ENCODE measurements at regions not wholly inside any gene's neighbourhood (a gene's known extent, or its start where the extent isn't known, plus 50 kb on each side); places are given as distances from the start of the nearest gene placed in this dataset.

DNA sequence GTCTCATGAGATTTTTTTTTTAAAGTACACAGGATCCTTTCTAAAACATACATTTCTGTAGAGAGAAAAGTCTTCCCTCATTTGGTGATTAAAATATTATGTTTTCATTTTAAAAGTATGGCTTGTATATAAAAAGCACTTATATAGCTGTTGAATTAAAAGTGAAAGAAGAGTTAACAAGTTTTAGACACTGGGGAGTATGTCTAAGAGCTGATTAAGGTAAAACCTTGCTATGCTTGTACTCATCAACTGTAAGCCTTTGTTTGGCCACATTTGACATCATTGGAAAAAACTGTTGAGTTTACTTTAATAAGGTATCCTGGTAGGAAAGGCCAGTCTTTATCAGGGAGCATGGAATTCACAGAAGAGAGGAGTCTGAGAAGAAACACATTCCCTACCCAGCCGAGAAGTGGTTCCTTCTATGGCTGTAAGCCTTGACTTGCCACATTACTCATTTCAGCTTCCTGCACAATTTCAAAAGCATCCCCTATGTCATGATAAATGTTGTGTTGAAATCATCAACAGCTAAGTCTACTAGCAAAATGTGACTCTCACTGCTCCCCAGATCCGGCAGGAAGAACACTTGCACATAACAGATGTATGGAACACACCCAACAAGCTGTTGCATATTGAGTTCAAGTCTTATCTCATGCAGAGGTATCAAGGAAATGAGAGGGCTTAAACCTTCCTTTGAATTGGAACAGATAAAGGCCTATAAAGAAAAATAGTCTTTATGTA is 171.8 kb upstream of the CDK1 start:
- DNase-seq (ENCODE audit: low read depth): peak; percentile 18
- H3K4me3 ChIP-seq (ENCODE audit: low read depth, low read length): no peak overlapping the region
- TF ChIP-seq MYC (IDR thresholded peaks at IDR 0.05; ENCODE audit: low read depth, low read length) (no peak), POLR2A (IDR thresholded peaks at IDR 0.05; ENCODE audit: extremely low read depth, insufficient read length) (no peak)
- TF ChIP-seq, protein P1, sequence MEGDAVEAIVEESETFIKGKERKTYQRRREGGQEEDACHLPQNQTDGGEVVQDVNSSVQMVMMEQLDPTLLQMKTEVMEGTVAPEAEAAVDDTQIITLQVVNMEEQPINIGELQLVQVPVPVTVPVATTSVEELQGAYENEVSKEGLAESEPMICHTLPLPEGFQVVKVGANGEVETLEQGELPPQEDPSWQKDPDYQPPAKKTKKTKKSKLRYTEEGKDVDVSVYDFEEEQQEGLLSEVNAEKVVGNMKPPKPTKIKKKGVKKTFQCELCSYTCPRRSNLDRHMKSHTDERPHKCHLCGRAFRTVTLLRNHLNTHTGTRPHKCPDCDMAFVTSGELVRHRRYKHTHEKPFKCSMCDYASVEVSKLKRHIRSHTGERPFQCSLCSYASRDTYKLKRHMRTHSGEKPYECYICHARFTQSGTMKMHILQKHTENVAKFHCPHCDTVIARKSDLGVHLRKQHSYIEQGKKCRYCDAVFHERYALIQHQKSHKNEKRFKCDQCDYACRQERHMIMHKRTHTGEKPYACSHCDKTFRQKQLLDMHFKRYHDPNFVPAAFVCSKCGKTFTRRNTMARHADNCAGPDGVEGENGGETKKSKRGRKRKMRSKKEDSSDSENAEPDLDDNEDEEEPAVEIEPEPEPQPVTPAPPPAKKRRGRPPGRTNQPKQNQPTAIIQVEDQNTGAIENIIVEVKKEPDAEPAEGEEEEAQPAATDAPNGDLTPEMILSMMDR (IDR thresholded peaks at IDR 0.05; ENCODE audit: low read depth, low read length): no peak
- TF ChIP-seq, protein P2, sequence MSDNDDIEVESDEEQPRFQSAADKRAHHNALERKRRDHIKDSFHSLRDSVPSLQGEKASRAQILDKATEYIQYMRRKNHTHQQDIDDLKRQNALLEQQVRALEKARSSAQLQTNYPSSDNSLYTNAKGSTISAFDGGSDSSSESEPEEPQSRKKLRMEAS (IDR thresholded peaks at IDR 0.05; ENCODE audit: low read depth, low read length): no peak

DNA sequence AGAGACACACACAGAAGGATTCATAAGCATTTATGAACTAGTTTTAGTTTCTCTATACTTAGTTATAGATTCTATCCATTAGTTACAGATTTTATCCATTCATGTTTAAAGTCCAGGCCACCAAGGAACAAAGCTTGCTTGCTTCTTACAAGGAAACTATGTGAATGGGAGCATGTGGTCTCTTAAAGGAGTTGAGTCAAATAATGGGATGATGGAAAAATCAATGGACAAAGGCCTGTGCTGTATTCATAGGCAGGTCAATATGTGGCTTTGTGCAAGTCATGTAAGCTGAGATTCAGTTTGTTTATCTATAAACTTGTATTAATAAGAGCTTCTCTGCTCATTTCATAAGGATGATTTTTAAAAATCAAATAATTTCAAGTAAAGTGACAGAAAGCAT is 172.8 kb upstream of the CDK1 start:
- no peak overlapping the region for H3K4me3 ChIP-seq (ENCODE audit: low read depth, low read length)
- no peak for DNase-seq (ENCODE audit: low read depth)
- no peak for TF ChIP-seq POLR2A (IDR thresholded peaks at IDR 0.05; ENCODE audit: extremely low read depth, insufficient read length)
- TF ChIP-seq, protein P2 (IDR thresholded peaks at IDR 0.05; ENCODE audit: low read depth, low read length): no peak
- no peak for TF ChIP-seq MYC (IDR thresholded peaks at IDR 0.05; ENCODE audit: low read depth, low read length)
- TF ChIP-seq, protein P1 (IDR thresholded peaks at IDR 0.05; ENCODE audit: low read depth, low read length): no peak

DNA sequence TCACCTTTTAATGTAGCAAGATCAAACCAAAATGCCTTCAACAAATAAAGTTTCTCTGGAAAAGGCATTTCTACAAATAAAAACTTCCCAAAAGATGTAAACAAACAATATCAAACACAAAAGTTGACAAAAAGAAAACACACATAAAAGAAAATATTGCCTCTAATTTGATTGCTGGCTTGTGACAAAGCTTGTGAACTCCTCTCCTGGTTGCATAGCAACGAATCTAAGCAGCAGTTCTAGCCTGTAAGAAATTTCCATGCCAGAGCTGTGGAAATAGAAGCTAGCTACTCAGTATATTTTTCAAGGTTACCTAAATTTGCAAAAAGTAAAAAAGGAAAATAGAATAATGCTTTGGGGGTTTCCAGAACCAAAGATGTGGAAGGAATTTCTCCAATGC is 173.9 kb upstream of the CDK1 start:
- TF ChIP-seq POLR2A (IDR thresholded peaks at IDR 0.05; ENCODE audit: extremely low read depth, insufficient read length): no peak
- TF ChIP-seq, protein P2 (IDR thresholded peaks at IDR 0.05; ENCODE audit: low read depth, low read length): no peak
- no peak for TF ChIP-seq MYC (IDR thresholded peaks at IDR 0.05; ENCODE audit: low read depth, low read length)
- TF ChIP-seq, protein P1 (IDR thresholded peaks at IDR 0.05; ENCODE audit: low read depth, low read length): no peak
- no peak overlapping the region for H3K4me3 ChIP-seq (ENCODE audit: low read depth, low read length)
- DNase-seq (ENCODE audit: low read depth): no peak

DNA sequence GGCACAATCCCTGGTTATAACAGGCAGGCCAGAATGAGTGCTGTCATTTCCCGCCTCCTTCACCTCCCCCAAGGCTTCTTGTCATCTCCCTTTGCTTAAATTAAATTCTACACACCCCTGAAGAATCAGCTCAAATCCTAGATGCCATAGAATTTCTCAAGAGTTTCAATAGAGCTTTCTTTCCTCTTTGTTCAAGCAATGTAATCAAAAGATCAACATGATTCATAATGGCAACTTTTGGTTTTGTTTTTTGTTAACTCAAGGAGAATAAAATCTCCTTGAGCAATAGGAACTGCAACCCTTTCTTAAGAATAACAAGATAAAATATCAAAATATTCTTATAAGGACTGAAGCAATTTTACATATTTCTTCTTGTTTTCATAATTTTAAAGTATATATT is 180.8 kb upstream of the CDK1 start:
- no peak for DNase-seq (ENCODE audit: low read depth)
- no peak overlapping the region for H3K4me3 ChIP-seq (ENCODE audit: low read depth, low read length)
- TF ChIP-seq MYC (IDR thresholded peaks at IDR 0.05; ENCODE audit: low read depth, low read length) (no peak), POLR2A (IDR thresholded peaks at IDR 0.05; ENCODE audit: extremely low read depth, insufficient read length) (no peak)
- TF ChIP-seq, protein P2 (IDR thresholded peaks at IDR 0.05; ENCODE audit: low read depth, low read length): no peak
- TF ChIP-seq, protein P1 (IDR thresholded peaks at IDR 0.05; ENCODE audit: low read depth, low read length): no peak

DNA sequence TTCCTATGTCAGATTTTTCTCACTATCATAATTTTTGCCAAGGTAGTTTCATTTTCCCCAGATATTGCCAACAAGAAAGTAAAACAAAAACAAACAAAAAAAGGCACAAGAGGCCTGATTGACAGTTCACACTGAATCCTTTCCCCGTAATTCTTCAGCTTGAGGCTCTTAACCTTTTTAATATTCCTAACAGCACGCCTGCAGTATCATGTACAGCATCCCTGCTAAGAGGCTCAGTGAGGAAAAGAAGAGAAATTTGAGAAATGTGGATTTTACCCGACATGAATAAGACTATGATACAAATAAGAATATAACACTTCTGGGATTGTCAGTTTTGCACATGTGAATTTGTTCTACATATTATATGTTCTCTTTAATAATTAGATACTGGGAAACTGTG is 182.4 kb upstream of the CDK1 start:
- TF ChIP-seq MYC (IDR thresholded peaks at IDR 0.05; ENCODE audit: low read depth, low read length) (no peak), POLR2A (IDR thresholded peaks at IDR 0.05; ENCODE audit: extremely low read depth, insufficient read length) (no peak)
- TF ChIP-seq, protein P1 (IDR thresholded peaks at IDR 0.05; ENCODE audit: low read depth, low read length): no peak
- TF ChIP-seq, protein P2 (IDR thresholded peaks at IDR 0.05; ENCODE audit: low read depth, low read length): no peak
- no peak for DNase-seq (ENCODE audit: low read depth)
- H3K4me3 ChIP-seq (ENCODE audit: low read depth, low read length): no peak overlapping the region

All from NB4 (cell line).